ENCODE measurements at regions not wholly inside any gene's neighbourhood (a gene's known extent, or its start where the extent isn't known, plus 50 kb on each side); places are given as distances from the start of the nearest gene placed in this dataset.

DNA sequence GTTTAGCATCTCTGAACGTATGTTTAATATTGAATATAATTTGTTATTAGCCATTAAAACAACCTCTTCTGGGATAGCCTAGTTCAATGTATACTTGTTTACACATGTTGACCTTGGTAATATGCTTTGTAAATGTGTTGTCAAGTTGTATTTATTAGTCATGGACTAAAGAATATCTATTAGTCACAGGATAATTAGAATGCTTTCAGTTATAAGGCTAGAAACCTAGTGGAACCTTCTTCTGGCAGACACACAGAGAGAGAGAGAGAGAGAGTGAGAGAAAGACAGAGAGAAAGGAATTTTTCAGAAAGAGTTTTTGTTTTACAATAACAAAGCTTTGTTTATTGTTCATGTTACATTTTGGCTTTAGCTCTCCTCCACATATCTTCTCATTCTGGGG lies 181.1 kb upstream of the APP start:
- intact Hi-C loops (cut with DNase I): no loop called here
- H3K4me3 ChIP-seq: no peak overlapping the region
- H3K36me3 ChIP-seq: no peaks in the 10 kb centered on the region
- H3K27me3 ChIP-seq: no peaks in the 10 kb centered on the region
- H3K9me3 ChIP-seq: no peaks in the 10 kb centered on the region
- H3K27ac ChIP-seq: no peak overlapping the region
- TF ChIP-seq, protein P1, sequence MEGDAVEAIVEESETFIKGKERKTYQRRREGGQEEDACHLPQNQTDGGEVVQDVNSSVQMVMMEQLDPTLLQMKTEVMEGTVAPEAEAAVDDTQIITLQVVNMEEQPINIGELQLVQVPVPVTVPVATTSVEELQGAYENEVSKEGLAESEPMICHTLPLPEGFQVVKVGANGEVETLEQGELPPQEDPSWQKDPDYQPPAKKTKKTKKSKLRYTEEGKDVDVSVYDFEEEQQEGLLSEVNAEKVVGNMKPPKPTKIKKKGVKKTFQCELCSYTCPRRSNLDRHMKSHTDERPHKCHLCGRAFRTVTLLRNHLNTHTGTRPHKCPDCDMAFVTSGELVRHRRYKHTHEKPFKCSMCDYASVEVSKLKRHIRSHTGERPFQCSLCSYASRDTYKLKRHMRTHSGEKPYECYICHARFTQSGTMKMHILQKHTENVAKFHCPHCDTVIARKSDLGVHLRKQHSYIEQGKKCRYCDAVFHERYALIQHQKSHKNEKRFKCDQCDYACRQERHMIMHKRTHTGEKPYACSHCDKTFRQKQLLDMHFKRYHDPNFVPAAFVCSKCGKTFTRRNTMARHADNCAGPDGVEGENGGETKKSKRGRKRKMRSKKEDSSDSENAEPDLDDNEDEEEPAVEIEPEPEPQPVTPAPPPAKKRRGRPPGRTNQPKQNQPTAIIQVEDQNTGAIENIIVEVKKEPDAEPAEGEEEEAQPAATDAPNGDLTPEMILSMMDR (IDR thresholded peaks at IDR 0.05): no peak
- TF ChIP-seq POLR2A (IDR thresholded peaks at IDR 0.05): no peak
- 0% methylated on average over 1 of the region's 1 CpG for WGBS, 2 donors
- no peaks in the 10 kb centered on the region for H3K4me1 ChIP-seq
- DNase-seq: no peak

DNA sequence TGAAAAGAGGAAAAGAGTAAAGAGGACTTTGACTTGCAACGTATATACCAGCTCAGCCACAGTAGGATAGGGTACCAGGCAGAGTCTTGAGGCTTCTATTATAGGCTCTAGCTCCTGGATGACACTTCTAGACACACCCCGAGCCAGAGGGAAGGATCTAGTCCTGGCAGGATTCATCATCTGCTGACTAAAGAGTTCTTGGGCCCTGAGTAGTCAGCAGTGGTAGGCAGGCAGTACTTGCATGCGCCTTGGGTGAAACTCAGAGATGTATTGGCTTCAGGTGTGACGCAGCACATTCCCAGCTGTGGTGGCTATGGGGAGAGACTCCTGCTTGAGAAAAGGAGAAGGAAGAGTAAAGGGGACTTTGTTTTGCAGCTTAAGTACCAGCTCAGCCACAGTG lies 162.3 kb upstream of the APP start:
- H3K27ac ChIP-seq: no peak overlapping the region
- H3K4me1 ChIP-seq: no peaks in the 10 kb centered on the region
- no peak overlapping the region for H3K4me3 ChIP-seq
- TF ChIP-seq, protein P1 (IDR thresholded peaks at IDR 0.05): no peak
- no peak for TF ChIP-seq POLR2A (IDR thresholded peaks at IDR 0.05)
- intact Hi-C loops (cut with DNase I): no loop called here
- 67 to 89% methylated on average over 3 to 4 of the region's 4 CpGs for WGBS, 2 donors
- no peaks in the 10 kb centered on the region for H3K36me3 ChIP-seq
- DNase-seq: no peak
- no peaks in the 10 kb centered on the region for H3K27me3 ChIP-seq
- no peaks in the 10 kb centered on the region for H3K9me3 ChIP-seq

DNA sequence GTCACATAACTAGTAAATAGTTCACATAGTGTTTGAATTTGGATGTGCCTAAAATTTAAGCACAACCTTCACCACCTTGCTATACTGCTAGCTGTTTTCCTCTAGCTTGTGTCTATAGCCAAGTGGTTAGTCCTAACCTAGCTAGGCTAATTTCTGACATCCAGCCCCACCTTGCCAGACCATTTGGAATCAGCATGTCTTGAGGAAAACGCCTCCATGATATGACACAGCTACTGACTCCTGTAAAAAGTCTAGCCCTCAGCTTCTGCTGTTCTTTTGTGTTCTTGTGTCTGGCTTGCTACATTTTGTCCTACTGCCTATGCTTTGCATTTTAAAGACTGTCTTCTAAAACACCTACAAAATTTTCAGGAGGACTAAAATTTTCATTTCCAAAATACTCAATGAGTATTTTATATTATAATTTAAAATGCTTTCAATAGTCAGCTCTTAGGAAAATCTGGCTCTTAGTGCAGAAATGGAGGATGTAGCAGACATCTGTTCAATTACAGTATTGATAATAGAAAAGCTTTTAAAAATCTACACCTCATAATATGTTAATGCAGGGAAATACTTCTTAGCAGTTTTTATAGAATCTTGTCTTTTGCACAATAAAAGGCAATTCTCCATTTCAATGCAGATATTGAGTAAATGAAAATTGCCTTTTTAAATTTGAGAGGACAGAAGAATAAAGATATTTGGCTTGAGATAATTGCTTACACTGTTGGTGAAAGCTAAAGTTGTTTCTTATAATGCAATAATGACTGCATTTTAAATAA lies 160.8 kb upstream of the APP start:
- H3K27ac ChIP-seq: no peak overlapping the region
- TF ChIP-seq POLR2A (IDR thresholded peaks at IDR 0.05): no peak
- TF ChIP-seq, protein P1 (IDR thresholded peaks at IDR 0.05): no peak
- intact Hi-C loops (cut with DNase I): no loop called here

DNA sequence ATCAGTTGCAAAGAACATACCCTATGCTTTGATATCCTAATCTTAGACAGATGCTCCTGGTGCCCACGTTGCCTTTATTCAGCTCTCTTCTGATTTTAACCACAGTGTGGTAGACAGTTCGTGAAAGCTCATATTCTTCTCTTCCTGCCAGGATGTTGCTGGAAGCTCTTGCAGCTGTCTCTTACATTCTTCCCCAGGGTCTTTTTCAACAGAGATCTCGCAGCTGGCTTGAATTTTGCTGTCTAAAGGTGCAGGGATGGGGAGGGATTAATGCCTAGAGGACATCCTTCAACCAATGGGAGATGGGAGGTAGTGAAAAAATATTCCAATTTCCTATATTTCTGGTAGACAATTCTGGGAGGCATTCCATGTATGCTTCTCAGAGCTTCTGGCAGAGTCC lies 150.0 kb upstream of the APP start:
- intact Hi-C loops (cut with DNase I): no loop called here
- WGBS, 2 donors: 32 to 64% methylated on average over 3 of the region's 3 CpGs
- TF ChIP-seq POLR2A (IDR thresholded peaks at IDR 0.05): no peak
- TF ChIP-seq, protein P1 (IDR thresholded peaks at IDR 0.05): no peak

More for the DNA sequence above, 160.8 kb upstream of the APP start:
- no peaks in the 10 kb centered on the region for H3K27me3 ChIP-seq
- no peak overlapping the region for H3K4me3 ChIP-seq
- H3K9me3 ChIP-seq: no peaks in the 10 kb centered on the region
- WGBS, 2 donors: 27 to 53% methylated on average over 1 of the region's 1 CpG
- DNase-seq: no peak
- H3K36me3 ChIP-seq: no peaks in the 10 kb centered on the region
- H3K4me1 ChIP-seq: no peaks in the 10 kb centered on the region

DNA sequence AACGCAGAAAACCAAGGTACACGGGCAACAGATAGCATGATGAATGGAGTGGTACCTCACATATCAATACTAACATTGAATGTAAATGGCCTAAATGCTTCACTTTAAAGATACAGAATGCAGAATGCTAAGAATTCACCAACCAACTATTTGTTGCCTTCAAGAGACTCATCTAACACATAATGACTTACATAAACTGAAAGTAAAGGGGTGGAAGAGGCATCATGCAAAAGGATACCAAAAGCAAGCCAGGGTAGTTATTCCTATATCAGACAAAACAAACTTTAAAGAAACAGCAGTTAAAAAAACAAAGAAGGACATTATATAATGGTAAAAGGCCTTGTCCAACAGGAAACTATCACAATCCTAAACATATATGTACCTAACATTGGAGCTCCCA lies 137.1 kb upstream of the APP start:
- Histone ChIP-seq H3K27ac (no peak overlapping the region), H3K27me3 (no peaks in the 10 kb centered on the region), H3K4me1 (no peaks in the 10 kb centered on the region), H3K4me3 (no peak overlapping the region), H3K36me3 (no peaks in the 10 kb centered on the region), H3K9me3 (no peaks in the 10 kb centered on the region)
- no peak for TF ChIP-seq POLR2A (IDR thresholded peaks at IDR 0.05)
- TF ChIP-seq, protein P1 (IDR thresholded peaks at IDR 0.05): no peak
- intact Hi-C loops (cut with DNase I): no loop called here
- WGBS, 2 donors: 84 to 90% methylated on average over 2 of the region's 2 CpGs
- DNase-seq: no peak

More for the DNA sequence above, 150.0 kb upstream of the APP start:
- no peak for DNase-seq
- Histone ChIP-seq H3K36me3 (no peaks in the 10 kb centered on the region), H3K9me3 (no peaks in the 10 kb centered on the region), H3K27me3 (no peaks in the 10 kb centered on the region), H3K27ac (no peak overlapping the region), H3K4me3 (no peak overlapping the region), H3K4me1 (no peaks in the 10 kb centered on the region)
